Astrocyte (in vitro differentiated cells and primary cell): ENCODE measurements at regions not wholly inside any gene's neighbourhood (a gene's known extent, or its start where the extent isn't known, plus 50 kb on each side); places are given as distances from the start of the nearest gene placed in this dataset.

Experiments
- DNase-seq: peaks from one replicate; pipeline ENCODE4 v3.0.0-alpha.2; 2010; ENCODE audit warnings: low read depth
- FAIRE-seq: peaks from 2 replicates; lab custom pipeline; 2011; peaks lifted over from hg19 to GRCh38; lab: Jason Lieb, UNC
- H2AFZ ChIP-seq: 2 replicates; pipeline ENCODE4 v1.6.0; 2012; ENCODE audit warnings: low read depth, low read length, inconsistent platforms
- H3K27ac ChIP-seq: 2 replicates; pipeline ENCODE4 v1.5.1; 2011; ENCODE audit warnings: low read depth, low read length, inconsistent platforms
- H3K27me3 ChIP-seq: 2 replicates; pipeline ENCODE4 v1.6.0; 2011; ENCODE audit warnings: low read length, inconsistent platforms; ENCODE audit not compliant: insufficient read depth
- H3K36me3 ChIP-seq: 2 replicates; pipeline ENCODE4 v1.5.1; 2011; ENCODE audit warnings: low read length, inconsistent platforms; ENCODE audit not compliant: insufficient read depth
- H3K4me1 ChIP-seq: 2 replicates; pipeline ENCODE4 v1.5.1; 2011; ENCODE audit warnings: low read length, inconsistent platforms; ENCODE audit not compliant: insufficient read depth
- H3K4me2 ChIP-seq: 2 replicates; pipeline ENCODE4 v1.6.0; 2012; ENCODE audit warnings: low read length, inconsistent platforms
- H3K4me3 ChIP-seq: 2 replicates; pipeline ENCODE4 v1.5.1; 2011; ENCODE audit warnings: low read depth, mild to moderate bottlenecking, low read length, inconsistent platforms; ENCODE audit not compliant: insufficient read depth
- H3K79me2 ChIP-seq: 2 replicates; pipeline ENCODE4 v1.6.0; 2012; ENCODE audit warnings: mild to moderate bottlenecking, low read length, inconsistent platforms; ENCODE audit not compliant: insufficient read depth
- H3K9ac ChIP-seq: 2 replicates; pipeline ENCODE4 v1.6.0; 2012; ENCODE audit warnings: mild to moderate bottlenecking, low read length, inconsistent platforms
- H3K9me3 ChIP-seq: 2 replicates; pipeline ENCODE4 v1.5.1; 2012; ENCODE audit warnings: low read depth, mild to moderate bottlenecking, low read length, inconsistent platforms; ENCODE audit not compliant: insufficient read depth
- H4K20me1 ChIP-seq: 2 replicates; pipeline ENCODE4 v1.6.0; 2012; ENCODE audit warnings: low read length, inconsistent platforms; ENCODE audit not compliant: insufficient read depth
- H3K27ac Mint-ChIP-seq: one replicate; pipeline ENCODE4 v1.8.0; 2021; ENCODE audit warnings: mild to moderate bottlenecking, mixed read lengths; ENCODE audit not compliant: unreplicated experiment
- H3K27me3 Mint-ChIP-seq: one replicate; pipeline ENCODE4 v1.8.0; 2021; ENCODE audit warnings: low read depth, mixed read lengths; ENCODE audit not compliant: unreplicated experiment
- H3K36me3 Mint-ChIP-seq: one replicate; pipeline ENCODE4 v1.8.0; 2021; ENCODE audit warnings: low read depth, mixed read lengths; ENCODE audit not compliant: unreplicated experiment
- H3K4me1 Mint-ChIP-seq: one replicate; pipeline ENCODE4 v1.8.0; 2021; ENCODE audit warnings: low read depth, mixed read lengths; ENCODE audit not compliant: unreplicated experiment
- H3K4me3 Mint-ChIP-seq: one replicate; pipeline ENCODE4 v1.8.0; 2021; ENCODE audit warnings: mild to moderate bottlenecking, moderate library complexity, mixed read lengths; ENCODE audit not compliant: unreplicated experiment
- H3K9me3 Mint-ChIP-seq: one replicate; pipeline ENCODE4 v1.8.0; 2021; ENCODE audit warnings: mild to moderate bottlenecking, mixed read lengths; ENCODE audit not compliant: unreplicated experiment
- EZH2 ChIP-seq: IDR thresholded peaks from 2 replicates; pipeline ENCODE4 v1.6.1; 2012; ENCODE audit warnings: mild to moderate bottlenecking, low read length, inconsistent platforms; ENCODE audit not compliant: insufficient read depth
- TF ChIP-seq, protein P1 (sequence below): IDR thresholded peaks from 2 replicates; pipeline ENCODE4 v1.5.1; 2011; ENCODE audit warnings: low read depth, mild to moderate bottlenecking, inconsistent platforms, low read length, moderate library complexity; ENCODE audit not compliant: insufficient read depth

DNA sequence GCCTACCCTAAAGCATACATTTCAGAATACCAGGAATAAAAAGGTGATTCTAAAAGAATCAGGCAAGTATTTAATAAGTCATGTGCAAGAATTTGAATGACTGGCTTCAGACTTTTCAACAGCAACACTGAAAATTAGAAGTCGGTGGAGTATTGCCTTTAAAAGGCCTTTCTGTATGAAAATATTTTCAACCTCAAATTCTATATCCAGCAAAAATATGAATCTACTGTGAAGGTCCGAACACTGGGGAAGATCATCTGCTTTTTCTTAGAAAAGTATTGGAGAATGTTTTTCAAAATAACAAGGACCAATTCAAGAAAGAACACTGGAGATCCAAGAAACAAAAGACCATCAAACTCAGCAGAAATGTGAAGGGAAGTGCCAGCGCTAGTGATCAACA, 459.5 kb upstream of the KLF12 start:
- H3K9me3 Mint-ChIP-seq, result no peaks in the 10 kb centered on the region
- TF ChIP-seq, protein P1, sequence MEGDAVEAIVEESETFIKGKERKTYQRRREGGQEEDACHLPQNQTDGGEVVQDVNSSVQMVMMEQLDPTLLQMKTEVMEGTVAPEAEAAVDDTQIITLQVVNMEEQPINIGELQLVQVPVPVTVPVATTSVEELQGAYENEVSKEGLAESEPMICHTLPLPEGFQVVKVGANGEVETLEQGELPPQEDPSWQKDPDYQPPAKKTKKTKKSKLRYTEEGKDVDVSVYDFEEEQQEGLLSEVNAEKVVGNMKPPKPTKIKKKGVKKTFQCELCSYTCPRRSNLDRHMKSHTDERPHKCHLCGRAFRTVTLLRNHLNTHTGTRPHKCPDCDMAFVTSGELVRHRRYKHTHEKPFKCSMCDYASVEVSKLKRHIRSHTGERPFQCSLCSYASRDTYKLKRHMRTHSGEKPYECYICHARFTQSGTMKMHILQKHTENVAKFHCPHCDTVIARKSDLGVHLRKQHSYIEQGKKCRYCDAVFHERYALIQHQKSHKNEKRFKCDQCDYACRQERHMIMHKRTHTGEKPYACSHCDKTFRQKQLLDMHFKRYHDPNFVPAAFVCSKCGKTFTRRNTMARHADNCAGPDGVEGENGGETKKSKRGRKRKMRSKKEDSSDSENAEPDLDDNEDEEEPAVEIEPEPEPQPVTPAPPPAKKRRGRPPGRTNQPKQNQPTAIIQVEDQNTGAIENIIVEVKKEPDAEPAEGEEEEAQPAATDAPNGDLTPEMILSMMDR, result no peak
- TF ChIP-seq EZH2, result no peak
- no peak for FAIRE-seq

DNA sequence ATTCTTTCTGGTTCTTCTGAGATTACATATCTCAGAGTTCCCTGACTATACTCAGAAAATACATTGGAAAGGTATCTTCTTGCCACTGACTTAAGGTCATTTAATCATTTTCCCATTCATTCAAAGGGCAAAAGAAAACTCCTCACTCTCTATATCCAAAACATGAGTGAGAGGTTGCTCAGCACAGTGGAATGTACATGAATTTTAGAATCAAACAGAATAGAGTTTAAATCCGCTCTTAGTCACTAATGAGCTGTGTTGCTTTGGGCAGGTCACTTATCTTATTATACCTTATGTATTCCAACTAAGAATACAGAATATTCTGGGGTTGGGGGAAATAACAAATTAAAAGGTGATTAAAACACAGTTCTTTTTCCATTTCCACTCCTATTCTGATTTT, 452.6 kb upstream of the KLF12 start:
- peak; percentile 43 for DNase-seq
- no peaks in the 10 kb centered on the region for H3K36me3 Mint-ChIP-seq
- H3K4me2 ChIP-seq, result no peak overlapping the region

More for the DNA sequence above, 459.5 kb upstream of the KLF12 start:
- Mint-ChIP-seq H3K4me1 (no peaks in the 10 kb centered on the region), H3K36me3 (no peaks in the 10 kb centered on the region), H3K27me3 (no peaks in the 10 kb centered on the region), H3K4me3 (no peak overlapping the region), H3K27ac (no peak overlapping the region)
- Histone ChIP-seq H3K9ac (no peak overlapping the region), H3K27me3 (no peaks in the 10 kb centered on the region), H3K79me2 (no peaks in the 10 kb centered on the region), H3K4me3 (no peak overlapping the region), H3K36me3 (no peaks in the 10 kb centered on the region), H2AFZ (no peak overlapping the region), H3K9me3 (no peaks in the 10 kb centered on the region), H4K20me1 (no peaks in the 10 kb centered on the region), H3K4me1 (no peaks in the 10 kb centered on the region), H3K27ac (no peak overlapping the region), H3K4me2 (no peak overlapping the region)
- DNase-seq, result no peak

DNA sequence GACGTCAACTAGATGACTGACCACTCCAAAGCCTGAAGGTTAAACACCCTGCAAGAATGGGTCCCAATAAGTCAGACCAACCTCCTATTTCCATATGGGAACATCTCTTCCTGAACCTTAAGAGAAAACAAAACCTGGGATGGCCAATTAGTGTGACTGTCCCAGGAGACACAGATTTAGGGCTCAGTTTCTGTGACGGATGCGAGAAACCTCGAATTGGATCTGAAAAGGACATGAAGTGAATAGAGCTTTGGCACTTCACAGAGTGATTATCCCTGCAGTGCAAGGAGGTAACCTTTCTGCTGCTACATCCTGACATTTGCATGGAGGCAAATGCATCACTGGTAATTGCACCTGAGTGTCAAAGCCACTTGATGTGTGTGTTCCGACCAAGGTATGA, 442.2 kb upstream of the KLF12 start:
- Histone ChIP-seq H4K20me1 (no peaks in the 10 kb centered on the region), H3K9ac (peak overlapping the region; percentile 63), H3K79me2 (no peaks in the 10 kb centered on the region), H3K4me3 (peak overlapping the region; percentile 66), H2AFZ (peak overlapping the region; percentile 12), H3K36me3 (no peaks in the 10 kb centered on the region), H3K4me2 (peak overlapping the region; percentile 93), H3K9me3 (no peaks in the 10 kb centered on the region), H3K4me1 (peaks cover 4% of the 10 kb centered on the region), H3K27ac (no peak overlapping the region), H3K27me3 (no peaks in the 10 kb centered on the region)
- no peak overlapping the region for H3K27ac Mint-ChIP-seq
- H3K36me3 Mint-ChIP-seq, result no peaks in the 10 kb centered on the region
- H3K9me3 Mint-ChIP-seq, result no peaks in the 10 kb centered on the region
- no peak for FAIRE-seq
- H3K4me3 Mint-ChIP-seq, result peak overlapping the region; percentile 75
- no peak for DNase-seq
- peaks cover 4% of the 10 kb centered on the region for H3K4me1 Mint-ChIP-seq
- peaks cover 2% of the 10 kb centered on the region for H3K27me3 Mint-ChIP-seq
- TF ChIP-seq EZH2, result no peak
- TF ChIP-seq, protein P1, result no peak

More for the DNA sequence above, 452.6 kb upstream of the KLF12 start:
- Histone ChIP-seq H3K9ac (no peak overlapping the region), H3K9me3 (no peaks in the 10 kb centered on the region), H3K27ac (no peak overlapping the region), H3K27me3 (no peaks in the 10 kb centered on the region), H2AFZ (no peak overlapping the region), H3K4me3 (no peak overlapping the region), H3K4me1 (peaks cover 4% of the 10 kb centered on the region), H3K36me3 (no peaks in the 10 kb centered on the region), H3K79me2 (no peaks in the 10 kb centered on the region), H4K20me1 (no peaks in the 10 kb centered on the region)
- Mint-ChIP-seq H3K27me3 (no peaks in the 10 kb centered on the region), H3K4me3 (no peak overlapping the region), H3K9me3 (no peaks in the 10 kb centered on the region), H3K4me1 (peaks cover 6% of the 10 kb centered on the region), H3K27ac (no peak overlapping the region)
- no peak for FAIRE-seq
- TF ChIP-seq, protein P1, result no peak
- no peak for TF ChIP-seq EZH2
